Endothelial cell of umbilical vein (primary cell): ENCODE measurements at regions not wholly inside any gene's neighbourhood (a gene's known extent, or its start where the extent isn't known, plus 50 kb on each side); places are given as distances from the start of the nearest gene placed in this dataset.

Source experiments
- JUN ChIP-seq: IDR thresholded peaks from 2 replicates; pipeline ENCODE4 v1.6.1; 2011; ENCODE audit warnings: borderline replicate concordance, low read depth; ENCODE audit not compliant: insufficient read length, insufficient read depth
- MYC ChIP-seq: IDR thresholded peaks from one replicate; pipeline ENCODE4 v1.6.1; 2011; ENCODE audit warnings: mild to moderate bottlenecking, low read depth, low read length

- TF ChIP-seq JUN (no peak), MYC (no peak)
Observed at GRCh38 chr3:145251311-145251710, 909.7 kb downstream of the PLOD2 start.
